ENCODE measurements at regions not wholly inside any gene's neighbourhood (a gene's known extent, or its start where the extent isn't known, plus 50 kb on each side); places are given as distances from the start of the nearest gene placed in this dataset.

DNA sequence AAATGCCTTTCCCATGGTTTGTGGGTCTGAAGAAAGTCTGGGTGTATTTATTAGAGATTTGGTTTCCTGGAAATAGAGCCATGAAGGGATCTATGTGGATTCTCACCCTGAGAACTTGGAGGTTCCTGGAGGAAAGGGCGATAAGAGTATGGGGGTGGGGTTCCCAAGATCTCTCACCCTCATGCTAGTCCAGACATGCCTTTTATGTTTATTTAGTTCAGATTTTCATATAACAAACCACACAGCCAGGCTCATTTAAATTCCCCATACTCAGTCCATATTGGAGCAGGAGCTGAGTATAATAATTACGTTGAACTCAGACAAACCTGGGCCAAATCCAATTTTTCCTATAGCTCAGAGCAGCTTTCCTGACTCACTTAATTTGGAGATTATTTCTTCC, 566.6 kb downstream of the GOLGA6L6 start (continued):
- TF ChIP-seq, protein P1, sequence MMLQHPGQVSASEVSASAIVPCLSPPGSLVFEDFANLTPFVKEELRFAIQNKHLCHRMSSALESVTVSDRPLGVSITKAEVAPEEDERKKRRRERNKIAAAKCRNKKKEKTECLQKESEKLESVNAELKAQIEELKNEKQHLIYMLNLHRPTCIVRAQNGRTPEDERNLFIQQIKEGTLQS (IDR thresholded peaks at IDR 0.05; ENCODE audit: insufficient read depth, low read depth, low read length): no peak
